ENCODE measurements at regions not wholly inside any gene's neighbourhood (a gene's known extent, or its start where the extent isn't known, plus 50 kb on each side); places are given as distances from the start of the nearest gene placed in this dataset.

- TF ChIP-seq, protein P1, sequence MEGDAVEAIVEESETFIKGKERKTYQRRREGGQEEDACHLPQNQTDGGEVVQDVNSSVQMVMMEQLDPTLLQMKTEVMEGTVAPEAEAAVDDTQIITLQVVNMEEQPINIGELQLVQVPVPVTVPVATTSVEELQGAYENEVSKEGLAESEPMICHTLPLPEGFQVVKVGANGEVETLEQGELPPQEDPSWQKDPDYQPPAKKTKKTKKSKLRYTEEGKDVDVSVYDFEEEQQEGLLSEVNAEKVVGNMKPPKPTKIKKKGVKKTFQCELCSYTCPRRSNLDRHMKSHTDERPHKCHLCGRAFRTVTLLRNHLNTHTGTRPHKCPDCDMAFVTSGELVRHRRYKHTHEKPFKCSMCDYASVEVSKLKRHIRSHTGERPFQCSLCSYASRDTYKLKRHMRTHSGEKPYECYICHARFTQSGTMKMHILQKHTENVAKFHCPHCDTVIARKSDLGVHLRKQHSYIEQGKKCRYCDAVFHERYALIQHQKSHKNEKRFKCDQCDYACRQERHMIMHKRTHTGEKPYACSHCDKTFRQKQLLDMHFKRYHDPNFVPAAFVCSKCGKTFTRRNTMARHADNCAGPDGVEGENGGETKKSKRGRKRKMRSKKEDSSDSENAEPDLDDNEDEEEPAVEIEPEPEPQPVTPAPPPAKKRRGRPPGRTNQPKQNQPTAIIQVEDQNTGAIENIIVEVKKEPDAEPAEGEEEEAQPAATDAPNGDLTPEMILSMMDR (IDR thresholded peaks at IDR 0.05), result no peak
- no peak for TF ChIP-seq ZFX (IDR thresholded peaks at IDR 0.05; ENCODE audit: borderline replicate concordance)
- H3K27ac ChIP-seq, result no peak overlapping the region
Measured at GRCh38 chr14:84042992-84043391, 1487.0 kb upstream of the FLRT2 start.

DNA sequence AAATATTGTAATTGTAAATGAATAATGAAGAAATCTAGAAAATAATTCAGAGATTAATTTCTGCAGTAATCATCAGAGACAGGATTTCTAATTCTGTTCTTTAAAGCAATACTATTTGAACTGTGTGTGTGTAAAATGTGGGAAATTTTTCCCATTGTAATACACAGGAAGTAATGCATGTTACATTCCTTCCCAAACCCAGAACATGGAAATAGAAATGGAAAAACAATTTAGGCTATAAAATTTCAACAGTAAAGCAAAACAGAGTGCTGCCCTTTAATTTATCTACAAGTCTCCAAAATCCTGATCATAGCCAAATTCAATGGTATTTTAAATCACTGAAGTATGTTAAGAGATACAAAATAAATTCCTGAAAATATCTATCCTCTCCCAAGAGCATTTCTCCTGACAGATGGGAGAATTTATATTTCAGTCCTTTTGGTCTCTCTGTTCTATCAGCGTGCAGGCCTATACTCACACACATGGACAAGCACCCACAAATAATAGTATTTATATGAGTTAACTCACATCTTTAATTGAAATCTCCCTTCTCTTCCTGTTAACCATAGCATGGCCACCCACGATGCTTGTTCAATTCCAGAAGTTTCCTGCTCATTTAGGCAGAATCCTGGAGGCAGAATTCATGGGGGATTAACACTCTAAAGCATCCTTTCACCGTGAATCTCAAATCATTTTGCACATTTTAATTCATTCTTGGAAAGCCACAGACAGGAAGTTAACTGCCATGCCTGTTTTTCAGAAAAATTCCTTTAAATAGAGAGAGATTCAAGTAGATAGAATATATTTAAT is 1465.4 kb upstream of the FLRT2 start:
- no peak overlapping the region for H3K27ac ChIP-seq
- TF ChIP-seq, protein P1 (IDR thresholded peaks at IDR 0.05), result no peak
- no peak for TF ChIP-seq ZFX (IDR thresholded peaks at IDR 0.05; ENCODE audit: borderline replicate concordance)

DNA sequence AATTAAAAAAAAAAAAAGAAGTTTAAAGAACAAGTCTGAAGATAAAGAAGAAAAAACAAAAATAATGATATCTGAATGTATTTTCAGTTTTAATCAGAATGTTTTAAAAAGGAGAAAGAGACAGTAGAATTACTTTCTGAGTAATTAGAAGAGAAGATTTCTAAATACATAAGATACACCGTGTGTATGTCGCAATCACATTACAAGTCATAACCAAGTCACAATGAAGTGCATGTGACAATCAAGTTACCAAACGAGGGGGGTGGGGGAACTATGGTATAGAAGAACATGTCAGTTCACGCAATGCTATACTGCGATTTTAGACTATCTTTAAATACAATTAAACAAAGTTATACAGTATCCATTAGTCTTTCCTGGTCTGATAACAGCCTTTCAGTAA is 1464.1 kb upstream of the FLRT2 start:
- TF ChIP-seq, protein P1 (IDR thresholded peaks at IDR 0.05), result no peak
- TF ChIP-seq ZFX (IDR thresholded peaks at IDR 0.05; ENCODE audit: borderline replicate concordance), result no peak

DNA sequence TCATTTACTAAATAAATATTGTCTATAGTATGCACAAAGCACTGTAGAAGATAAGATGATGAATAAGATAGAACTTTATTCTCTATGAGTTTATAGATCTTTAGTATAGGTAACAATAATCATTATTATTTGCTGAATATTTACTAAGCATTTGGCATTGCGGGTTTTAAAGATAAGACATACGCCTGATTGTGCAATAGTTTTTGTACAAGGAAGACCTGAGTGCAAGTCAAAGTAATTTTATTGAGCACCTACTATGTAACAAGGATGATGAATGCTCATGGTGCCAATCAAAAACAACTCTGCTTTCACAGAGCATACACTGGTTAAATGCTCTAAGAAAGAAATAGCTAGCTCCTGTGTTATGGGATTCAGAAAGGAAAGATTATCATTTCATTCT is 1461.7 kb upstream of the FLRT2 start:
- H3K27ac ChIP-seq, result no peak overlapping the region
- TF ChIP-seq, protein P1 (IDR thresholded peaks at IDR 0.05), result no peak
- TF ChIP-seq ZFX (IDR thresholded peaks at IDR 0.05; ENCODE audit: borderline replicate concordance), result no peak

More for the DNA sequence above, 1464.1 kb upstream of the FLRT2 start:
- H3K27ac ChIP-seq, result no peak overlapping the region

DNA sequence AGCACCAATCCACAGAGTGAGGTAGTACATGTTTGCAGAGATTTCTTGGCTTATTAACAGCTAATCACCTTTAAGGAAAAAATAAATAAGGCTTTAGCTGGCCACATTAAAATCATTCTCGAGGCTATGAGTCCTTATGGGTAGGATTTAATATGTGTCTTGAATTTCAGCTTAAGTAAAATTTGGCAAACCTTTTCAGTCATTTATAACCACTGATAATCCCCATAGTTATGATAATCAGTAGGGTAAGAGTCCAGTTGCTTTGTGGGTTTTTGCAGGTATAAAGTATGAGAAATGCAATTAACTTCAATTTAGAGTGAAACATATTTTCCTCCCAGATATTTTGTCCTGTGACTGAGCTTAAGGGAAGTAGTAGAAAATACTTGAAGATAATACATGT is 1458.9 kb upstream of the FLRT2 start:
- no peak for TF ChIP-seq ZFX (IDR thresholded peaks at IDR 0.05; ENCODE audit: borderline replicate concordance)
- TF ChIP-seq, protein P1 (IDR thresholded peaks at IDR 0.05), result no peak
- no peak overlapping the region for H3K27ac ChIP-seq

GRCh38 chr14:84074626-84075025 is 1455.3 kb upstream of the FLRT2 start:
- no peak overlapping the region for H3K27ac ChIP-seq
- TF ChIP-seq, protein P1 (IDR thresholded peaks at IDR 0.05), result no peak
- TF ChIP-seq ZFX (IDR thresholded peaks at IDR 0.05; ENCODE audit: borderline replicate concordance), result no peak

- TF ChIP-seq, protein P1 (IDR thresholded peaks at IDR 0.05), result no peak
- no peak for TF ChIP-seq ZFX (IDR thresholded peaks at IDR 0.05; ENCODE audit: borderline replicate concordance)
- no peak overlapping the region for H3K27ac ChIP-seq
Measured at GRCh38 chr14:84080944-84081343, 1449.0 kb upstream of the FLRT2 start.

Data from 22Rv1 (cell line).